A549 (cell line): ENCODE measurements at regions not wholly inside any gene's neighbourhood (a gene's known extent, or its start where the extent isn't known, plus 50 kb on each side); places are given as distances from the start of the nearest gene placed in this dataset.

Experiments used
- ATOH8 ChIP-seq: fragments of 250-450 bp; sonication (Bioruptor Pico); IDR thresholded peaks from 2 replicates; pipeline ENCODE4 v1.5.0; 2020; ENCODE audit warnings: low read depth, mild to moderate bottlenecking, moderate library complexity
- CBX2 ChIP-seq: fragments of 200-600 bp; sonication (generic); IDR thresholded peaks from 2 replicates; pipeline ENCODE4 v1.6.1; 2016; ENCODE audit warnings: low read depth, mild to moderate bottlenecking, borderline replicate concordance
- CHD2 ChIP-seq: fragments of 150-350 bp; IDR thresholded peaks from 2 replicates; pipeline ENCODE4 v1.6.1; 2014; ENCODE audit warnings: low read length; ENCODE audit not compliant: partially characterized antibody
- CTCF ChIP-seq: fragments of >200 bp; sonication (Bioruptor Twin); formaldehyde crosslinking; IDR thresholded peaks from 3 replicates; pipeline ENCODE4 v1.5.1; 2016
- EP300 ChIP-seq, 2 experiments: fragments of >200 bp; sonication (Bioruptor Twin); formaldehyde crosslinking; IDR thresholded peaks; 2 replicates in 1 of 2; 3 replicates in 1 of 2; pipeline ENCODE4 v1.6.1; 2016 to 2017
- GATA3 ChIP-seq: IDR thresholded peaks from 2 replicates; pipeline ENCODE4 v1.6.1; 2012; ENCODE audit warnings: borderline replicate concordance
- MYC ChIP-seq: IDR thresholded peaks from 2 replicates; pipeline ENCODE4 v1.6.1; 2012; ENCODE audit warnings: mild to moderate bottlenecking, inconsistent platforms, low read length, improper control_type of control experiment, borderline replicate concordance
- PHF8 ChIP-seq: fragments of 200-600 bp; sonication (generic); IDR thresholded peaks from 2 replicates; pipeline ENCODE4 v1.6.1; 2016; ENCODE audit warnings: low read depth, mild to moderate bottlenecking, antibody characterized with exemption, moderate library complexity, borderline replicate concordance
- POLR2A ChIP-seq: IDR thresholded peaks from 2 replicates; pipeline ENCODE4 v1.6.1; 2012; ENCODE audit warnings: mild to moderate bottlenecking, low read length
- RCOR1 ChIP-seq: fragments of 150-350 bp; IDR thresholded peaks from 2 replicates; pipeline ENCODE4 v1.6.1; 2014; ENCODE audit warnings: antibody characterized with exemption, low read length, low read depth
- REST ChIP-seq: fragments of 200-600 bp; sonication (generic); IDR thresholded peaks from 2 replicates; pipeline ENCODE4 v1.6.1; 2016; ENCODE audit warnings: antibody characterized with exemption, mild to moderate bottlenecking, moderate library complexity
- RNF2 ChIP-seq: fragments of 200-600 bp; sonication (generic); IDR thresholded peaks from 2 replicates; pipeline ENCODE4 v1.6.1; 2016; ENCODE audit warnings: low read depth, mild to moderate bottlenecking, antibody characterized with exemption, moderate library complexity, borderline replicate concordance
- SREBF2 ChIP-seq: fragments of 450-650 bp; IDR thresholded peaks from 2 replicates; pipeline ENCODE4 v1.6.1; 2014; ENCODE audit warnings: mild to moderate bottlenecking, moderate library complexity
- TP53 ChIP-seq: fragments of 250-450 bp; sonication (Bioruptor Pico); IDR thresholded peaks from 2 replicates; pipeline ENCODE4 v1.5.0; 2021; ENCODE audit warnings: mild to moderate bottlenecking, moderate library complexity

- TF ChIP-seq CBX2 (no peak), CHD2 (no peak), MYC (no peak), CTCF (no peak), ATOH8 (CRISPR knock-in tag) (no peak), REST (no peak), SREBF2 (no peak), RCOR1 (no peak), PHF8 (no peak), POLR2A (no peak), EP300 (IDR thresholded peaks at IDR 0.05) (no peak), GATA3 (no peak), RNF2 (no peak), TP53 (no peak)
These were observed 80.8 kb downstream of the DACT1 start for GRCh38 chr14:58718226-58719205.
